BJ (cell line): ENCODE measurements at regions not wholly inside any gene's neighbourhood (a gene's known extent, or its start where the extent isn't known, plus 50 kb on each side); places are given as distances from the start of the nearest gene placed in this dataset.
"Not testable (repeated sequence)": the region's sequence is repeated elsewhere in the genome, so short reads cannot be mapped to it uniquely, and the experiment has no call there.

Source experiments
- CTCF ChIA-PET: fragments of 350-600 bp; formaldehyde crosslinking; extraction: SDS; loops from one replicate; lab custom pipeline; 2021; ENCODE audit warnings: antibody characterized with exemption, inconsistent platforms; lab: Yijun Ruan, JAX
- POLR2A ChIA-PET: fragments of 300-600 bp; sonication (Branson Sonifier 250); formaldehyde crosslinking; extraction: SDS; loops from one replicate; lab custom pipeline; 2021; ENCODE audit warnings: antibody characterized with exemption; lab: Charles Lee
- DNase-seq: peaks from one replicate; pipeline ENCODE4 v3.0.0-alpha.2; 2011; ENCODE audit warnings: low read depth
- H3K27me3 ChIP-seq: 2 replicates; pipeline ENCODE4 v1.6.0; 2011; ENCODE audit warnings: low read length; ENCODE audit not compliant: control insufficient read depth, insufficient read depth
- H3K36me3 ChIP-seq: 2 replicates; pipeline ENCODE4 v1.5.1; 2011; ENCODE audit warnings: low read length; ENCODE audit not compliant: control insufficient read depth, insufficient read depth
- H3K4me3 ChIP-seq: 2 replicates; pipeline ENCODE4 v1.5.1; 2011; ENCODE audit warnings: low read depth, mild to moderate bottlenecking, control low read depth, low read length
- TF ChIP-seq, protein P1 (sequence below): IDR thresholded peaks from 2 replicates; pipeline ENCODE4 v1.5.1; 2011; ENCODE audit warnings: low read depth, mild to moderate bottlenecking, control low read depth, inconsistent platforms, low read length, moderate library complexity; ENCODE audit not compliant: insufficient read depth

DNA sequence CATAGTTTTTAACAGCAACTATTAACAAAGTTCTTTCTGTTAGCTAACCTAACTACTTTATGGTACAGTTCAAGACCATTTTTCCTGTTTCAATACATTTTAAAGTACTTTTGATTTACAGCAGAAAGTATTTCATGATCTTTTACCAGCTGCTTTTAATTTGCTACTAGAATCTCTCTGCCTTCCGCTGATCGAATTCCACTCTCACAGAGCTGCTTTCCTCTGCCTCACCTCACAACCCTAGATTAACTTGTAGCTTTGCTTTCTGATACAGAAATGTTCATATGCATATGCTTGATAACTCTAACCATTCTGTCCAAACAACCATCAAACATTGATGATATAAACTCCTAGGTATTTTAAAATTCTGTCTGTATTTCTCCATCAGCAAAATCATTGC lies 463.2 kb upstream of the ZEB2 start:
- H3K27me3 ChIP-seq = no peaks in the 10 kb centered on the region
- TF ChIP-seq, protein P1, sequence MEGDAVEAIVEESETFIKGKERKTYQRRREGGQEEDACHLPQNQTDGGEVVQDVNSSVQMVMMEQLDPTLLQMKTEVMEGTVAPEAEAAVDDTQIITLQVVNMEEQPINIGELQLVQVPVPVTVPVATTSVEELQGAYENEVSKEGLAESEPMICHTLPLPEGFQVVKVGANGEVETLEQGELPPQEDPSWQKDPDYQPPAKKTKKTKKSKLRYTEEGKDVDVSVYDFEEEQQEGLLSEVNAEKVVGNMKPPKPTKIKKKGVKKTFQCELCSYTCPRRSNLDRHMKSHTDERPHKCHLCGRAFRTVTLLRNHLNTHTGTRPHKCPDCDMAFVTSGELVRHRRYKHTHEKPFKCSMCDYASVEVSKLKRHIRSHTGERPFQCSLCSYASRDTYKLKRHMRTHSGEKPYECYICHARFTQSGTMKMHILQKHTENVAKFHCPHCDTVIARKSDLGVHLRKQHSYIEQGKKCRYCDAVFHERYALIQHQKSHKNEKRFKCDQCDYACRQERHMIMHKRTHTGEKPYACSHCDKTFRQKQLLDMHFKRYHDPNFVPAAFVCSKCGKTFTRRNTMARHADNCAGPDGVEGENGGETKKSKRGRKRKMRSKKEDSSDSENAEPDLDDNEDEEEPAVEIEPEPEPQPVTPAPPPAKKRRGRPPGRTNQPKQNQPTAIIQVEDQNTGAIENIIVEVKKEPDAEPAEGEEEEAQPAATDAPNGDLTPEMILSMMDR = no peak
- ChIA-PET CTCF (interaction anchor here (1.0 kb wide), 1 partner anchor 14 kb away, joined by 3 read pairs; no protein-coding TSS in a partner anchor), POLR2A (no interaction called here)
- H3K4me3 ChIP-seq = no peak overlapping the region
- DNase-seq = no peak
- no peaks in the 10 kb centered on the region for H3K36me3 ChIP-seq

DNA sequence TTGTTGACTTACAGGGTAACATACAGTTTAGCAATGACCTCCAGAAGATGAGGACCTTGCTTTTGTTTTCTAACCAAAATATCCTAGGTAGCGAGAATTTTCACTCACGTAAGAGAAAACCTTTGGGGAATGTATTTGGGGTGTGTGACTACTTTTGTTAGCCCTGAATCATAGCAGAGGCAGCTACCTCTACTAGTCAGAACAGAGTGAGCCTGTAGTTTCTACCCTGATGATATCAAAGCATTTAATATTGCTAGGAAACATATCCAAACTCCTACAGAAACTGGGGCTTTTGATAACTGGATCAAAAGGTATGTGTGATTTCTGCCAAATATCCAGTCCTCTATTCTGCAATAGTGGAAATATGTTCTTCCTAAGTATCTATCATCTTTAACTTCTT lies 462.6 kb upstream of the ZEB2 start:
- Histone ChIP-seq H3K36me3 (no peaks in the 10 kb centered on the region), H3K4me3 (no peak overlapping the region), H3K27me3 (no peaks in the 10 kb centered on the region)
- POLR2A ChIA-PET = no interaction called here
- CTCF ChIA-PET = interaction anchor here (0.5 to 1.0 kb wide), 2 partner anchors 15 to 642 kb away, joined by 3 read pairs; no protein-coding TSS in a partner anchor
- DNase-seq = no peak
- TF ChIP-seq, protein P1 = no peak

DNA sequence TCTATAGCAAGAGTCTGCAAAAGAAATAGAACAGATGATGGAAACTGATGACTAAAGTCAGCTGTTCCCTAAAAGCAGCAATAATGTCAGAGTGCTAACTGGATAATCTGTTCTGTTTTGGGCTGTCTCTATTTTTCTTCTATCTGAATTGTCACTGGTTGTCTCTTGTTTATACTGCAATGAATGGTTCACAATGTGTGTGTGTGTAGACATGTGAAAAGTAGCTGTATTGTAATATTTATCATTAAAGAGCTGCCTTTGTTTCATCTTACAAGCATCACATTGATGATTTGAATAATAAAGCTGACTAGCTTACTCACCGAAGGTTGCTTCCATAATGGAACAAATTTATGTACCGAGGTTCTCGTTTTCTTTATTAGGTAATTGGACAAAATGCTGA lies 456.0 kb upstream of the ZEB2 start:
- no peak overlapping the region for H3K4me3 ChIP-seq
- CTCF ChIA-PET = interaction anchor here (0.6 to 1.4 kb wide), 3 partner anchors 11 to 1214 kb away, joined by 3 to 5 read pairs (median 3); no protein-coding TSS in a partner anchor
- no peaks in the 10 kb centered on the region for H3K36me3 ChIP-seq
- POLR2A ChIA-PET = no interaction called here
- no peak for DNase-seq
- TF ChIP-seq, protein P1 = no peak
- H3K27me3 ChIP-seq = no peaks in the 10 kb centered on the region

DNA sequence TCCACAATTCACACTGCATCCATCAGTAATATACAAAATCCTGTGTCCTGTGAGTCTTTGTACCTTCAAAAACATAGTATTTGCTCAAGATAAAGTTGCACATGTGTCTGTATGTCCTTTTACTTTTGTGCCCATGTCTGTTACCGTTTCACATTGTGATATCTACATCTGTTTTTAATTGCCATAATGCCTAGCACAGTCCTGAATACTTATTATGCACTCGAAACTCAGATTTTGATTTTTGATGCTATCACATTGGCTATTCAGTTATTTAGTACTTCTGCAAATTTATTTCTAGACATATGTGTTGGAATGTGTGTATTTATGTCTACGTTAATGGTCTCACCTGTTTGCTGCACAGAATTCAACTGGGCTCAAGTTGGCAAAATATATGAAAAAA lies 452.8 kb upstream of the ZEB2 start:
- no peak overlapping the region for H3K4me3 ChIP-seq
- TF ChIP-seq, protein P1 = no peak
- no peak for DNase-seq
- H3K27me3 ChIP-seq = no peaks in the 10 kb centered on the region
- ChIA-PET POLR2A (no interaction called here), CTCF (no interaction called here)
- no peaks in the 10 kb centered on the region for H3K36me3 ChIP-seq

DNA sequence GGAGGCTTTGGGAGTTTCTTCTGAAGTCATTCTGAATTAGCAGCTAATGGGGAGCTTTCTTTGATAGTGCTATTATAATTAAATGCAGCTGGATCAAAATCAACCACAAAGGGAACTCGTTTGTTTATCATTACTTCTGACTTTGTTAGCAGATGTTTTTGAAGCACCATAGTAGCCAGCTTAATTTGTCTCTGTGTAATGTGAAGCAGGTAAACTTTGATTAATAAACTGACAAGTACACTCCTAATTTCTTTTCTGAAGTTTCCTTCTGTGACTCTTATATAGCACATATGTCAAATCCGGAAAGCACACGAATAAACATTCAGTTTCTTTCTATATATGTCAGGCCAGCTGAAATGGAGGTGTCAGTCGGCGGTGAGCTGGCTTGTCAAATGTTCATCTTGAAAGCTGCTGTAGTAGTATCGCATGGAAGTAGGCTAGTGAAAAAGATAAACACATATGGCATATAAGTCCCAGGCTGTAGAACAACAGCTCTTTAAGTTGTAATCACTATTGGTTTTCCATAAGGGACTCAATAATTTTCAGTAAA lies 451.9 kb upstream of the ZEB2 start:
- CTCF ChIA-PET = interaction anchor here (0.9 kb wide), 1 partner anchor 9 kb away, joined by 3 read pairs; no protein-coding TSS in a partner anchor
- no peak for DNase-seq

DNA sequence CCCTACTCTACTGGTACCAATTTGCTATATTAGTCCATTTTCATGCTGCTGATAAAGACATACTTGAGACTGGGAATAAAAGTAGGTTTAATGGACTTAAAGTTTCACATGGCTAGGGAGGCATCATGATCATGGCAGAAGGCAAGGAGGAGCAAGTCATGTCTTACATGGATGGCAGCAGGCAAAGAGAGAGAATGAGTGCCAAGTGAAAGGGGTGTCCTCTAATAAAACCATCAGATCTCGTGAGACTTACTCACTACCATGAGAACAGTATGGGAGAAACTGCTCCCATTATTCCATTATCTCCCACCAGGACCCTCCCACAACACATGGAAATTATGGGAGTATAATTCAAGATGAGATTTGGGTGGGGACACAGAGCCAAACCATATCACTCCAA lies 450.5 kb upstream of the ZEB2 start:
- H3K36me3 ChIP-seq, DNase-seq, CTCF ChIA-PET, H3K4me3 ChIP-seq, H3K27me3 ChIP-seq, POLR2A ChIA-PET: not testable (repeated sequence)

More for the DNA sequence above, 451.9 kb upstream of the ZEB2 start:
- POLR2A ChIA-PET = no interaction called here
- Histone ChIP-seq H3K27me3 (no peaks in the 10 kb centered on the region), H3K36me3 (no peaks in the 10 kb centered on the region), H3K4me3 (no peak overlapping the region)
- TF ChIP-seq, protein P1 = no peak

DNA sequence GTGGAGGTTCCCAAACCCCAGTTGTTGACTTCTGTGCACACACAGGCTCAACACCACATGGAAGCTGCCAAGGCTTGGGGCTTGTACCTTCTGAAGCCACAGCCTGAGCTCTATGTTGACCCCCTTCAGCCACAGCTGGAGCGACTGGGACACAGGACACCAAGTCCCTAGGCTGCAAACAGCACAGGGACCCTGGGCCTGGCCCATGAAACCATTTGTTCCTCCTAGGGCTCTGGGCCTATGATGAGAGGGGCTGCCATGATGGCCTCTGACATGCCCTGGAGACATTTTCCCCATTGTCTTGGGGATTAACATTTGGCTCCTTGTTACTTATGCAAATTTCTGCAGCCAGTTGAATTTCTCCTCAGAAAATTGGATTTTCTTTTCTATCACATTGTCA lies 449.6 kb upstream of the ZEB2 start:
- H3K27me3 ChIP-seq, DNase-seq, H3K4me3 ChIP-seq, POLR2A ChIA-PET, H3K36me3 ChIP-seq, CTCF ChIA-PET: not testable (repeated sequence)
